Epithelial cell of proximal tubule (primary cell): ENCODE measurements at regions not wholly inside any gene's neighbourhood (a gene's known extent, or its start where the extent isn't known, plus 50 kb on each side); places are given as distances from the start of the nearest gene placed in this dataset.
"Not testable (repeated sequence)": the region's sequence is repeated elsewhere in the genome, so short reads cannot be mapped to it uniquely, and the experiment has no call there.

Source experiments
- DNase-seq: peaks from one replicate; pipeline ENCODE4 v3.0.0-alpha.2; 2011; ENCODE audit warnings: low read depth
- H3K4me3 ChIP-seq: 2 replicates; pipeline ENCODE4 v1.5.1; 2011; ENCODE audit warnings: low read depth, mild to moderate bottlenecking, low read length
- TF ChIP-seq, protein P1 (sequence below): conservative IDR thresholded peaks from 2 replicates; pipeline ENCODE4 v1.5.1; 2012; ENCODE audit warnings: low read depth, mild to moderate bottlenecking, low read length

DNA sequence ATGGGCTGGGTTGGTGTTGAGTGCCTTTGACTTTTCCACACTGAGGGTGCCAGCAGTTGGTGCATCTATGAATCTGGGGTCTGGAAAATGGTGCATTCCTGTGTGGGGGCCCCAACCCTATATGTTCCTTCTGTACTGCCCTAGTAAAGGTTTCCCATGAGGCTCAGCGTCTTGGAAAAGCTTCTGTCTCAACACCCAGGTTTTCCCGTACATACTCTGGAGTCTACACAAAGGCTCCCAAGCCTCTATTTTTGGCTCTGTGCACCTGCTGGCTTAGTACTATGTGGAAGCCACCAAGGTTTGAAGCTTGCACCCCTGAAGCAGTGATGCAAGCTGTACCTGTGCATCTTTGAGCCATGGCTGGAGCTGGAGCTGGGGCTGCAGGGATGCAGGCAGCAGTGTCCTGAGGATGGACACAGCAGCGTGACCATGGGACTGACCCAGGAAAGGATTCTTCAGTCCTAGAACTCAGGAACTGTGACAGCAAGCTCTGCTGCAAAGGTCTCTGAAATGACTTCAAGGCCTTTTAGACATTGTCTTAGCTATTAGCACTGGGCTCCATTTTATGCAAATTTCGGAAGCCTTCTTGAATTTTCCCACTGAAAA is 282.7 kb downstream of the POTED start:
- DNase-seq, H3K4me3 ChIP-seq: not testable (repeated sequence)

DNA sequence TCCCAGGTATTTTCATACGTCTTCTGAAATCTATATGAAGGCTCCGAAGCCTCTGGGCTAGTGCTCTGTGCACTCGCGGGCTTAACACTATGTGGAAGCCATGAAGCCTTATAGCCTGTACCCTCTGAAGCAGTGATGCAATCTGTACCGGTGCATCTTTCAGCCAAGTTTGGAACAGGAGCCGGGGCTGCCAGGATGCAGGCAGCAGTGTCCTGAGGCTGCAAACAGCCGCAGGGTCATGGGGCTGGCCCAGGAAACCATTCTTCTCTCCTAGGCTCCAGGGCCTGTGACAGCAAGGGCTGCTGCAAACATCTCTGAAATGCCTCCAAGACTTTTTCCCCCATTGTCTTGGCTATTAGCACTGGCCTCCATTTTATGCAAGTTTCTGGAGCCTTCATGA is 279.6 kb downstream of the POTED start:
- H3K4me3 ChIP-seq, DNase-seq: not testable (repeated sequence)

DNA sequence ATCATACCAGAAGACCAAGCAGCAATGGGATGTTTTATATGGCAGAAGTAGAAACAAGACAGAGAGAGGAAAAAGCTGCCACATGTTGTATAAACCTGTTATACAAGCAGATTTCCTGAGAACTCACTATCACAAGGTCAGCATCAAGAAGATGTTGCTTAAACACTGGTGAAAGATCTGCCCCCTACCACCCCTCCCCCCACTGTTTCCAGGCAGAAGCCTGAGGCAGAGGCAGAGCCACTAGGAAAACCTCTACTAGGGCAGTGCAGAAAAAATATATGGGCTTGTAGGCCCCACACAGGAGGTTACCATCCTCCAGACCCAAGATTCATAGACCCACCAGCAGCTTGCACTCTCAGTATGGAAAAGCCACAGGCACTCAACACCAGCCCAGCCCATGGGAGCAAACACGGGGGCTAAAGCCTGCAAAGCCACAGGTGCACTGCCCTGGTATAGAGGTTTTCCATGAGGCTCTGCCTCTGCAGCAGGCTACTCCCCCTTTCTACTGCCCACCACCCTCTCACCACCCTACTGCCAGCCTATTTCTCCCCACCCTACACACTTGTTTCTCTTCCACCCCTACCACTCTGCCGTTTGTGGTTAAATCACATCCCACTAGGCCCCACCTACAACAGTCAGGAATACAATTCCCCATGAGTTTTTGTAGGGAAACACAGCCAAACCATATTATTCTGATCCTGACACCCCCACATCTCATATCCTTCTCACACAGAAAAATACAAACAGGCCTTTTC is 274.2 kb downstream of the POTED start:
- DNase-seq, H3K4me3 ChIP-seq: not testable (repeated sequence)

DNA sequence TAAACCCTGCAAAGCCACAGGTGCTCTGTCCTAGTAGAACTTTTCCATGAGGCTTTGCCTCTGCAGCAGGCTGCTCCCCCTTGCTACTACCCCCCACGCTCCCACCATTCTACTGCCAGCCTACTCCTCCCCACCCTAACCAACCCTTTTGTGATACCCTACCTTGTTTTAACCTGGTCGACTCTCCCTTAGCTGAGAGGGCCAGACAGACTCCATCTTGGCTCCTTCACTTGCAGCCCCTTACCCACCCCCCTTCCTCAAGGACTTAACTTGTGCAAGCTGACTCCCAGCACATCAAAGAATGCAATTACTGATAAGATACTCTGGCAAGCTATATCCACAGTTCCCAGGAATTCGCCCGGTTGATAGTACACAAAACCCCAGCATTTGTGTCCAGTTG is 267.9 kb downstream of the POTED start:
- not testable (repeated sequence) for DNase-seq, H3K4me3 ChIP-seq

DNA sequence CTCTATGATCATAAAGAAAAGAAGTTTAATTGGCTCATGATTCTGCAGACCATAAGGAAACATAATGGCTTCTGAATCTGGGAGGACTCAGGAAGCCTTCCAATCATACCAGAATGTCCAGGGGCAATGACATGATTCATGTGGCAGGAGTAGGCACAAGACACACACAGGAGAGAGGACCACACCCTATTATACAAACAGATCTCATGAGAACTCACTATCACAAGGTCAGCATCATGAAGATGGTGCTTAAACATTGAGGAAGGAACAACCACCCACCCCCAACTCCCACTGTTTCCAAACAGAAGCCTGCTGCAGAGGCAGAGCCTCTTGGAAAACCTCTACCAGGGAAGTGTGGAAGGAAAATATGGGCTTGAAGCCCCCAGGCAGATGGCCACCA is 267.4 kb downstream of the POTED start:
- not testable (repeated sequence) for DNase-seq, H3K4me3 ChIP-seq

DNA sequence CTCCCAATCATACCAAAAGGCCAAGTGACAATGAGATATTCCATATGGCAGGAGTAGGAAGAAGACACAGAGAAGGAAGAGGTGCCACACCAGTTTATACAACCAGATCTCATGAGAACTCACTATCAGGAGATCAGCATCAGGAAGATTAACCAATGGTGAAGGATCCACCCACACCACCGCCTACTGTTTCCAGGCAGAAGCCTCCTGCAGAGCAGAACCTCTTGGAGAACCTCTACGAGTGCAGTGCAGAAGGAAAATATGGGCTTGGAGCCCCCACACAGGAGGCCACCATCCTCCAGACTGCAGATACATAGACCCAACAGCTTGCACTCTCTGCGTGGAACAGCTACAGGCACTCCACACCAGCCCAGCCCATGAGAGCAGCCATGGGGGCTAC is 264.4 kb downstream of the POTED start:
- not testable (repeated sequence) for DNase-seq, H3K4me3 ChIP-seq

DNA sequence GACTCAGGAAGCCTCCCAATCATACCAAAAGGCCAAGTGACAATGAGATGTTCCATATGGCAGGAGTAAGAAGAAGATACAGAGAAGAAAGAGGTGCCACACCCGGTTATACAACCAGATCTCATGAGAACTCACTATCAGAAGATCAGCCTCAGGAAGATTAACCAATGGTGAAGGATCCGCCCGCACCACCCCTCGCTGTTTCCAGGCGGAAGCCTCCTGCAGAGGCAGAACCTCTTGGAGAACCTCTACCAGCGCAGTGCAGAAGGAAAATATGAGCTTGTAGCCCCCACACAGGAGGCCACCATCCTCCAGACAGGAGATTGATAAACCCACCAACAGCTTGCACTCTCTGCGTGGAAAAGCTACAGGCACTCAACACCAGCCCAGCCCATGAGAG is 245.1 kb downstream of the POTED start:
- TF ChIP-seq, protein P1, sequence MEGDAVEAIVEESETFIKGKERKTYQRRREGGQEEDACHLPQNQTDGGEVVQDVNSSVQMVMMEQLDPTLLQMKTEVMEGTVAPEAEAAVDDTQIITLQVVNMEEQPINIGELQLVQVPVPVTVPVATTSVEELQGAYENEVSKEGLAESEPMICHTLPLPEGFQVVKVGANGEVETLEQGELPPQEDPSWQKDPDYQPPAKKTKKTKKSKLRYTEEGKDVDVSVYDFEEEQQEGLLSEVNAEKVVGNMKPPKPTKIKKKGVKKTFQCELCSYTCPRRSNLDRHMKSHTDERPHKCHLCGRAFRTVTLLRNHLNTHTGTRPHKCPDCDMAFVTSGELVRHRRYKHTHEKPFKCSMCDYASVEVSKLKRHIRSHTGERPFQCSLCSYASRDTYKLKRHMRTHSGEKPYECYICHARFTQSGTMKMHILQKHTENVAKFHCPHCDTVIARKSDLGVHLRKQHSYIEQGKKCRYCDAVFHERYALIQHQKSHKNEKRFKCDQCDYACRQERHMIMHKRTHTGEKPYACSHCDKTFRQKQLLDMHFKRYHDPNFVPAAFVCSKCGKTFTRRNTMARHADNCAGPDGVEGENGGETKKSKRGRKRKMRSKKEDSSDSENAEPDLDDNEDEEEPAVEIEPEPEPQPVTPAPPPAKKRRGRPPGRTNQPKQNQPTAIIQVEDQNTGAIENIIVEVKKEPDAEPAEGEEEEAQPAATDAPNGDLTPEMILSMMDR: no peak
- no peak overlapping the region for H3K4me3 ChIP-seq
- DNase-seq: no peak

DNA sequence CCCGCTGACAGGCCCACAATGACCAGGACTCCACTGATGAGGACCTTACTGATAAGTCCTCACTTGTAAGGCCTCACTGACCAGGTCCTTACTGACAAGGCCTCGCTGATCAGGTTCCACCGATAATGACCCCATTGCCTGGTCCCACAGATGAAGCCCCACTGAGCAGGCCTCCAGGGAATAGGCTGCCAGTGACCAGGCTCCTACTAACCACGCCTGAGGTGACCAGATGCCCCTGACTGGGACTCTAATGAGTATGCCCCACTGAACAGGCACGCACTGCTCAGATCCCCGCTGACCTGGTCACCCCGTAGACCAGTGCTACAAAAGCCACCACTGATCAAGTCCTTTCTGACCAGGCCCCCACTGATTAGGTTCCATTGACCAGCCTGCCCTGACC is 241.2 kb downstream of the POTED start:
- not testable (repeated sequence) for DNase-seq, H3K4me3 ChIP-seq

DNA sequence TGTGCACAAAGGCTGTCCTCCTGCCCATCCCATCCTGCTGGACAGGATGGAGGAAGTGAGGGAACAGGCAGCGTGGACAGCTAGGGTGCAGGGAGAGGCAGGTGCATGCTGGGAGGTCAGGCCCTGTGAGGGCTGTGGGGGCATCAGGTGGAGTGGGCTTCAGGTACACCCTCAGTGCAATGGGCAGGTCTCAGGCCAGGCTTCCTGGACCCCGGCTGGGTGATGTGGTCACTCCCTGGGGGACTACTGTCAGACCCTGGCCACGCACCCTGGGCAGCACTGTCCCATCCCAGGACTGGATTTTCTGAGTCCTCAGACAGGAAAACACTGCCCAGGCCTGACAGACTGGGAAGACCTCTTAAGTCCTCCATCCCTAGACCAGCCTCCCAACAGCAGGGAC is 239.9 kb downstream of the POTED start:
- DNase-seq: not testable (repeated sequence)

DNA sequence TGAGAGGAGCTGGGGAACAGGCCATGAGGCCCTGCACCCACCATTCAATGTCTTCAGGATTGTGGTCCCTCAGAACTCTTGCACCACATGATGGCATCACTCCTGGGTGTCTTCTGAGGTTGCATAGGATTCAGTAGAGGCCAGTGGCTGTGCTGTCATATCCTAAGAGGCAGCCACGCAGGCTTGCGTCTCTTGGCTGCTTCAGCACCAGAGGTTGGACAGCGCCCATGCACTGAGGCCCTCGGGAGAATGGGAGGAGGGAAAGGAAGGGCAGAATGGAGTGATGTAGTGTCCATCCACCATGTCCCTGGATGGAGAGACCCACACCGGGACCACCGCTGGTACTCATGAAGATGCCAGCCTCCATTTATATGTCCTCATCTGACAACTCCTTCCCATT is 237.1 kb downstream of the POTED start:
- DNase-seq, H3K4me3 ChIP-seq: not testable (repeated sequence)

More for the DNA sequence above, 239.9 kb downstream of the POTED start:
- not testable (repeated sequence) for H3K4me3 ChIP-seq

DNA sequence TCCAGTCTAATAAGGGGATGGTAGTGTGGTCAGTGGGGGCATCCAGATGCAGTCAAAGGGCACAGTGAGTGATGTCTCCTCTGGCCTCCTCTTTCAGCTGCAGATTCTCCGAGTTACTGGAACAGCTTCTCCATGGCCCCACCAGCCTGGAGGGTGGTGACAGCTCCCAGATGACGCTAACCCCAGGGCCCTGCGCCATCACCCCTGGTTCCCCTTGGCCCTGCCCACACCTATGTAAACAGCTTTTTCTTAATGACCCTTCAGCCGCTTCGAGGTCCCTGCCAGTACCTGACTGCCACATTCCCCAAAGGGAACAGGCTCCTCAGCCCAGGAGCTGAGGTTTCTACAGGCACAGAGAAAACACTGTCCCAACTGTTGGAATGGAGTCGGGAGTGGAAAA is 235.0 kb downstream of the POTED start:
- not testable (repeated sequence) for DNase-seq, H3K4me3 ChIP-seq

DNA sequence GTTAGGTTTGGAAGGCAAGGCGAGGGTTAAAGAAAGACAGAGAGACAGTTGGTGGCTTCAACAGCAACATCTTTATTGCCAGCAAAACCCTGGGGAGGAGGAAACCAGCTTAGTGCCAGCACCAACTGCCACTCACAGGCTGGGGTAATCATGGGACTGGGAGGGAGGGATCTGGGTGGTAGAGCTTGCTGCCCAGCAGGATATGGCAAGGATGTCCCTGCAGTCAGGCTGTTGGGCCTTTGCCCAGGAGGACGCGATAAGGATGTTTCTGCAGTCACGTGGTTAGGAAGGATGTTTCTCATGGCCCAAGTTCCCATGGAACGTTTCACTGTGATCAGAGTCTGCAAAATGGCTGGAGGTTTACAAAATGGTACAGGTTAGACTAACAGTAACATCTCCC is 233.5 kb downstream of the POTED start:
- not testable (repeated sequence) for H3K4me3 ChIP-seq, DNase-seq

DNA sequence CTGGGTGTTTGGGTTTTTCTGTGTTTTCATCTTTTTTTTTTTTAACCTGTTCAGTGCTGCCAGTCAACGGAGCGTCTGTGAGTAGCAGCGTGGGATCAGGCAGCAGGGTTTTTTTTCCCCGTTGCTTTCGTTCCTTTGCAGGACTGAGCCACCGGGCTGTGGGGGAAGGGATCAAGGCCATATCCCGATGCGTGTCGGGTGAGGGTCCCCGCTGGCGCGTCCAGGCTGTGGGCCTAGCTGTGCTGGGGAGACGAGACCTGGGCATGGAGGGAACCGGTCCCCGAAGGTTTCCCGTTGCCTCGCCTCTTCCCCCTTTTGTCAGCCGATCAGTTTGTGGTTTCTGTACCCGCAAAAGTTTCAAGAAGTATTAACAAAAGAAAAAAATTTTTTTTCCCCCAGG is 218.1 kb downstream of the POTED start:
- not testable (repeated sequence) for DNase-seq, H3K4me3 ChIP-seq

DNA sequence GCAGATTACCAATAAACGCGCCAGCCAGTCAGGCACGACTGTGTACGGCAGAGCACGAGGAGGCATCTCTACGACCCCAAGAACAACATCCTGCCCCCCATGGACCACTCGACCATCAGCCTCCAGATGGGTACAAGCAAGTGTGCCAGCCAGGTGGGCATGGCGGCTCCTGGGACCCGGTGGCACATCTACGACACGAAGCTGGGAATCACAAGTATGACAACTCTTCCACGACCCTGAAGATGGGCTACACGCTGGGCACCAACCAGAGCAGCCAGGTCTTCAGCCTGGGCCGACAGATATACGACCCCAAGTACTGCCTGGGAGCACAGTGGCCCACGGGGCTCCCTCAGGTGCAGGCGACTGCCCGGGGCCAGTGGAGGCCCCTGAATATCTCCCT is 217.6 kb downstream of the POTED start:
- TF ChIP-seq, protein P1: no peak
- no peak for DNase-seq
- no peak overlapping the region for H3K4me3 ChIP-seq

DNA sequence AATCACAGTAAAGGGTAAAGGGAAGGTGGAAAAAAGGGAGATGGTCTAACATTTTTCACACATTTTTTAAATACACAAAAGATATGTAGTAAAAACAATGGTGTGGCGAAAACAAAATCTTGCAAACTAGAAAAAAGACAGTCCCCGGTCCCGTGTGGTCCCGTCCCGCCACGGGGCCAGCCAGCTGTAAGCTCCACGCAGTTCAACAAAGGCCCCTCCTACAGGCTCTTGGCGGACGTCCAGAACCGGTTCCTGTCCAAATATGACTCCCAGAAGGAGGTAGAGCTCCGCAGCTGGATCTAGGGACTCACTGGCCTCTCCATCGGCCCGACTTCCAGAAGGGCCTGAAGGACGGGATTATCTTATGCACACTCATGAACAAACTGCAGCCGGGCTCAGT is 216.9 kb downstream of the POTED start:
- H3K4me3 ChIP-seq, DNase-seq: not testable (repeated sequence)

DNA sequence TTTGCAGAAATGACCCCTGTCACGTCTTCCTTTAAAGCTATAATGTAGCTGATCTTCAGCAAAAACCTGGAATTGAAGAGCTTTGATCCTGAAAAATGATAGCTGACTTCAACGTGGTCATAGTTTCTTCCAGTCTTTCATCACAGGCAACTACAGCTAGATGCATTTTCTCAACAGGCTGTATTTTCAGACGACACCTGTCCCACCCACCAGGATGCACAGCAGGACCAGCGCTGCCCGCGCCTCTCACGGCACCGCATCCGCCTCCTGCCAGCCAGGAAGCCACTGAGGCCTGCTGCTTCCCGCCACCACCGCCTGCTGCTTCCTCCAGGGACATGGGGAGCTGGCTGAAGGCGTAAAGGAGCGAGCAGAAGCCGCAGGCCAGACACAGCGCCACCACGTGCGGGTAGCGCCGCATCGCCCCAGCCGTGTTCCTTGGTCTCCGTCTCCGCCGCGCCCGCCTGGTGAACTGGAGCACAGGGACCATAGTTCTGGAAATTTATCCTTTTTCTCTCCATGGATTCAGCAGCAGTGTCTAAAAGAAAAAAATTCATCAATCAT is 215.7 kb downstream of the POTED start:
- not testable (repeated sequence) for DNase-seq, H3K4me3 ChIP-seq

DNA sequence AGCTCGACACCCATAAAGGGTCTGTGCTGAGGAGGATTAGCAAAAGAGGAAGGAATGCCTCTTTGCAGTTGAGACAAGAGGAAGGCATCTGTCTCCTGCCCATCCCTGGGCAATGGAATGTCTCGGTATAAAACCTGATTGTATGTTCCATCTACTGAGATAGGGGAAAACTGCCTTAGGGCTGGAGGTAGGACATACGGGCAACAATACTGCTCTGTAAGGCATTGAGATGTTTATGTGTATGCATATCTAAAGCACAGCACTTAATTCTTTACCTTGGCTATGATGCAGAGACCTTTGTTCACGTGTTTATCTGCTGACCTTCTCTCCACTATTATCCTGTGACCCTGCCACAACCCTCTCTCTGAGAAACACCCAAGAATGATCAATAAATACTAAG is 210.7 kb downstream of the POTED start:
- H3K4me3 ChIP-seq, DNase-seq: not testable (repeated sequence)

DNA sequence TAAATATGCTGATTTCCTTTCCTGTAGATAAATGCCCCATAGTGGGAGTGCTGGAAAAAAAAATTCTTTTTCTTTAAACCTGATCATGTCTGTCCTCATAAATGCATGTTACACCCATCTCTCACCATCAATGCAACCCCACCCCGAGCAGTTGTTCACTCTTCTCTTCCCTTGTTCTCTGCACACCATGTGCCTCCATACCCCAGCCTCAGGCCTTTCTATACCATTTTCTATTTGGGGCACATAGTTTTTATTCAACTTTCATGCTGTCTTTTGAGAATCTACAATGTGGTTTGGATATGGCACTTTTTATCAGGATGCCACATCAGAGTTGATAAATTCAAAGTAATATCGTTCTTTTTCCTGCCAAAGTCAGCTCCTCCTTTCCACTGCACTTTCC is 202.6 kb downstream of the POTED start:
- not testable (repeated sequence) for DNase-seq, H3K4me3 ChIP-seq
